ENCODE measurements at regions not wholly inside any gene's neighbourhood (a gene's known extent, or its start where the extent isn't known, plus 50 kb on each side); places are given as distances from the start of the nearest gene placed in this dataset.

- Histone ChIP-seq H3K4me3 (ENCODE audit: low read depth, low read length) (no peak overlapping the region), H3K27me3 (ENCODE audit: control insufficient read depth, insufficient read depth, low read length) (no peaks in the 10 kb centered on the region), H3K27ac (ENCODE audit: low read depth, low read length) (no peak overlapping the region), H3K9me3 (ENCODE audit: control insufficient read depth, insufficient read depth, low read length) (no peaks in the 10 kb centered on the region)
- CTCF ChIA-PET, result no interaction called here
- TF ChIP-seq CTCF (IDR thresholded peaks at IDR 0.05; ENCODE audit: low read depth, low read length), result no peak
- DNase-seq (ENCODE audit: low read depth, low spot score), result no peak
- POLR2A ChIA-PET, result no interaction called here
These were observed 968.7 kb downstream of the GATA3 start for GRCh38 chr10:9023206-9023605.

- TF ChIP-seq CTCF (IDR thresholded peaks at IDR 0.05; ENCODE audit: low read depth, low read length), result no peak
- H3K27me3 ChIP-seq (ENCODE audit: control insufficient read depth, insufficient read depth, low read length), result no peaks in the 10 kb centered on the region
- no peak for DNase-seq (ENCODE audit: low read depth, low spot score)
- H3K9me3 ChIP-seq (ENCODE audit: control insufficient read depth, insufficient read depth, low read length), result no peaks in the 10 kb centered on the region; the same call in 1 of the 2 replicates
- no peak overlapping the region for H3K27ac ChIP-seq (ENCODE audit: low read depth, low read length)
- CTCF ChIA-PET, result interaction anchor here (1.0 kb wide), 1 partner anchor 10 kb away, joined by 3 read pairs; no protein-coding TSS in a partner anchor
- H3K4me3 ChIP-seq (ENCODE audit: low read depth, low read length), result no peak overlapping the region
- POLR2A ChIA-PET, result no interaction called here
These were observed 969.7 kb downstream of the GATA3 start for GRCh38 chr10:9024210-9024609.

- no peak for TF ChIP-seq CTCF (IDR thresholded peaks at IDR 0.05; ENCODE audit: low read depth, low read length)
- CTCF ChIA-PET, result no interaction called here
- Histone ChIP-seq H3K9me3 (ENCODE audit: control insufficient read depth, insufficient read depth, low read length) (peaks cover 2% of the 10 kb centered on the region), H3K4me3 (ENCODE audit: low read depth, low read length) (no peak overlapping the region), H3K27me3 (ENCODE audit: control insufficient read depth, insufficient read depth, low read length) (no peaks in the 10 kb centered on the region), H3K27ac (ENCODE audit: low read depth, low read length) (no peak overlapping the region)
- no peak for DNase-seq (ENCODE audit: low read depth, low spot score)
- POLR2A ChIA-PET, result no interaction called here
These were observed 973.7 kb downstream of the GATA3 start for GRCh38 chr10:9028231-9028630.

- Histone ChIP-seq H3K4me3 (ENCODE audit: low read depth, low read length) (no peak overlapping the region), H3K27me3 (ENCODE audit: control insufficient read depth, insufficient read depth, low read length) (no peaks in the 10 kb centered on the region), H3K27ac (ENCODE audit: low read depth, low read length) (no peak overlapping the region), H3K9me3 (ENCODE audit: control insufficient read depth, insufficient read depth, low read length) (peaks cover 2% of the 10 kb centered on the region; the same call in 1 of the 2 replicates)
- TF ChIP-seq CTCF (IDR thresholded peaks at IDR 0.05; ENCODE audit: low read depth, low read length), result no peak
- CTCF ChIA-PET, result no interaction called here
- DNase-seq (ENCODE audit: low read depth, low spot score), result no peak
- POLR2A ChIA-PET, result no interaction called here
These were observed 980.9 kb downstream of the GATA3 start for GRCh38 chr10:9035355-9035754.

GRCh38 chr10:9036711-9037204 is 982.3 kb downstream of the GATA3 start:
- H3K4me3 ChIP-seq (ENCODE audit: low read depth, low read length), result no peak overlapping the region
- no peaks in the 10 kb centered on the region for H3K27me3 ChIP-seq (ENCODE audit: control insufficient read depth, insufficient read depth, low read length)
- H3K9me3 ChIP-seq (ENCODE audit: control insufficient read depth, insufficient read depth, low read length), result peaks cover 2% of the 10 kb centered on the region; the same call in 1 of the 2 replicates
- no peak for TF ChIP-seq CTCF (IDR thresholded peaks at IDR 0.05; ENCODE audit: low read depth, low read length)
- no peak overlapping the region for H3K27ac ChIP-seq (ENCODE audit: low read depth, low read length)
- DNase-seq (ENCODE audit: low read depth, low spot score), result no peak
- ChIA-PET POLR2A (no interaction called here), CTCF (no interaction called here)

Measured in AG04450 (cell line).